Stimulated activated CD4-positive, alpha-beta T cell treated with anti-CD3 and anti-CD28 coated beads, Interleukin-15, amount 100 ng/mL, for 1 hour (primary cell): ENCODE measurements at regions not wholly inside any gene's neighbourhood (a gene's known extent, or its start where the extent isn't known, plus 50 kb on each side); places are given as distances from the start of the nearest gene placed in this dataset.

Experiments used
- DNase-seq, 2 donors: peaks; one replicate each; pipeline ENCODE4 v3.0.0-alpha.2; 2020; ENCODE audit warnings: low read depth in 1 of 2, low spot score in 1 of 2

- no peak for DNase-seq
Measured at GRCh38 chr6:6836609-6837406, 248.3 kb downstream of the LY86 start.

- DNase-seq: no peak
Measured at GRCh38 chr6:6837541-6838080, 249.1 kb downstream of the LY86 start.

- DNase-seq: no peak
Measured at GRCh38 chr6:6840831-6841291, 252.3 kb downstream of the LY86 start.

- DNase-seq: no peak
Measured at GRCh38 chr6:6841571-6841970, 253.1 kb downstream of the LY86 start.

- DNase-seq: no peak
Measured at GRCh38 chr6:6842291-6842690, 253.8 kb downstream of the LY86 start.

DNA sequence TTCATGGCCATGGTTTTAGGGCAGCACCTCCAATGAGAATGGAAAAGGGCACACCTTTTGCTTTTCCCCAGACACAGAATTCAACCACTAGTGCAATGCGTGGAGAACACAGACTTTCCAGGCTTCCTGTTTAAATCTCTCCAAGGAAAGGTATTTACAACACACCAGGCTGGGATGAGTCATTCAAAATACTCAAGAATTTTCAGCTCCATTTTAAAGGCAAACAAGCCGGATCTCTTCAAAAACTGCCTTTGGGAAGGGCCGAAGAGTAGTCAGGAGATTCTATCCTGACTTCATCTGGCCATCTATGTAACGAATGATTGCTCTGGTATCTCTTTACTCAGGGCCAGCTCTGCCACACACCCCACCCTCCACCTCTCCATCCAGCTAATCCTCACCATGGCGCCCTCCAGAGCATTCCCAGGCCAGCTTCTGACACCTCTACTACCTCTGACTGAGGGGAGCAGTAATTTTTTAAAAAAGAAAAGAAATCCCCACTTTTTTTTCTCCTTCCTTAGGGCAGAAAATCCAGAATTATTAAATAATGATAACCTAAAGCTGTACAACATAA is 254.6 kb downstream of the LY86 start:
- no peak for DNase-seq

- DNase-seq: no peak
Measured at GRCh38 chr6:6843777-6844176, 255.3 kb downstream of the LY86 start.

GRCh38 chr6:6844530-6844929 is 256.0 kb downstream of the LY86 start:
- no peak for DNase-seq

DNA sequence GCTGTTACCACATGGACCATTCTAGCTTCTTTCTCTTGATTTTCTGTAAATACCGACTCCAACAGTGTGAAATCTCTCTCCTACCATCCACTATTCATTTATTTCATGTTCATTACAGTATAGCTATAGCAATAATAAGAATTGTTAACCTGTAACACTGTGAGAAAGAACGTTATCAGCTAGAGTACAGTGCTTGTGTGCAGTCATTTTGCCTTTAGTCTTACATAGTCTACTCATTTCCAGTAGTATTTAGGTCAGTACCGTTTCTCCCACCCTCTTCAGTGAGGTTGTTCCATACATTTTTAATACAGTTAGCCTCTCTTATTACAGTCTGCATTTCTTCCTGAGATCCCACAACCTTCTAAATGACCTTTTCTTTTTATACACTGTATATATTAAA is 257.1 kb downstream of the LY86 start:
- DNase-seq: no peak

DNA sequence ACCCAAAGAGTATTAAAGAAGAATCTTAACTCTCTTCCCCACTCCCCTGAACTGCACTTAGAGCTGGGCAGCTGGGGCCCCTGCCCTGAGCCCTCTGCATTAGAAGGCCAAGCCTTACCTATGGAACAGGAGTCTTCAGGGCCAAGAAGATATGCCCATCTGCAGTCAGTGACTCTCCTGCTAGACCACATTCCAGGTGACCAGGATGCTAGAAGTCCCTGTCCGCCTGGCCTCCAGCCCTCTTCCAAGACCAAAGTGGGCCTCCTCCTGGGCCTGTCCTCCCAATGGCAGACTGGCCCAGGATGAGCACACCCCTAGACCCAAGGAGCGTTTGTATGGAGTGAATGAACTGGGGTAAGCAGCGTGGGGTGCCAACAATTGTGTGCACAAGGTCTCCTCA is 259.1 kb downstream of the LY86 start:
- DNase-seq: no peak

- no peak for DNase-seq
Measured at GRCh38 chr6:6851059-6851948, 256.5 kb upstream of the RREB1 start.

DNA sequence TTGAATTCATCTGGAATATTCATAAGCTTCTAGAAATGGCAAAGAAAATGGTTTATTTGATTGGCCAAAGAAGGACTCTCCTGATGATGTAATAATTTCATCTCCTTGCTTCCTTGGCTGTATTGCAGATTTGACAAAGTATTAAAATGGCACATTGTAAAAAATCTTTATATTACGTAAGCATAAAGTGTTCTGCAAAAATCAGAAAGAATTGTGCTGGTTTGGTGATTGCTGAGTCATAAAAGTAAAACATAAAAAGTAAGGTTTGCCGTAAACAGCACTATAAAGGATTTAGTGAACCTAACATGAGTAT is 255.9 kb upstream of the RREB1 start:
- no peak for DNase-seq

GRCh38 chr6:6856538-6857523 is 250.9 kb upstream of the RREB1 start:
- peak in 1 of 2 donors; percentile 15 for DNase-seq

DNA sequence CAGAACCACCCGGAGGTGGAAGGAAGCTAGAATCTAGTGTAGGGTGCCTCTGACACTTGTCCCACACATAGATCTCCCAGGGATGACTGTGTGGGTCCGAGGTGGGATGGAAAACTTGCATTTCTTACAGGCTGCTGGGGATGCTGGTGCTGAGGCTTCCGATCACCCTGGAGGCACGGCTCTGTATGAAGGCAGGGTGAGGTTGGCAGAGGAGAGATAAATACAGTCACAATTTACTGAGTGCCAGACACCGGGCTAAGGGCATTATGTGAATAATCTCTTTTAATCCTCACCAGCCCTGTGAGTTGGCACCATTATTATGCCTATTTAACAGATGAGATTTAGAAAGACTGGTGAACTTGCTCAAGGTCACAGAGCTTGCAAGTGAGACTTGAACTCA is 250.2 kb upstream of the RREB1 start:
- no peak for DNase-seq

- no peak for DNase-seq
Measured at GRCh38 chr6:6858533-6858982, 249.2 kb upstream of the RREB1 start.

- DNase-seq: no peak
Measured at GRCh38 chr6:6859105-6859504, 248.7 kb upstream of the RREB1 start.

- no peak for DNase-seq
Measured at GRCh38 chr6:6859722-6860121, 248.0 kb upstream of the RREB1 start.

DNA sequence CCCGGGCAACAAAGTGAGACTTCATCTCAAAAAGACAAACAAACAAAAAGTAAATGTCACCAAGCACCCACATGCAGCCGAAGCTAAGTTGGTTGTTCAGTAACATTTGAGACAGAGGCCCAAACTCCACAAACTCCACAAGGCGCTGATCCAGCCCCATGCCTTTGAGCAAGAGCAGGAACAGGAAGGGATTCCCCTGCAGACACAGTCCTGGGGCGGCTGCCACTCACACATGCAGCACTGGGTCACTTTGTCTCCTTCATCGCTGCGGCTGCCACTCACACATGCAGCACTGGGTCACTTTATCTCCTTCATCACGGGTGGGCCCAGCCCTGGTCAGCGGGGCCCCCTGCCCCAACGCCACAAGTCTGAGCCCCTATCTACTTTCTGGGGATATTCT is 246.9 kb upstream of the RREB1 start:
- no peak for DNase-seq

- DNase-seq: no peak
Measured at GRCh38 chr6:6861351-6861894, 246.3 kb upstream of the RREB1 start.

DNA sequence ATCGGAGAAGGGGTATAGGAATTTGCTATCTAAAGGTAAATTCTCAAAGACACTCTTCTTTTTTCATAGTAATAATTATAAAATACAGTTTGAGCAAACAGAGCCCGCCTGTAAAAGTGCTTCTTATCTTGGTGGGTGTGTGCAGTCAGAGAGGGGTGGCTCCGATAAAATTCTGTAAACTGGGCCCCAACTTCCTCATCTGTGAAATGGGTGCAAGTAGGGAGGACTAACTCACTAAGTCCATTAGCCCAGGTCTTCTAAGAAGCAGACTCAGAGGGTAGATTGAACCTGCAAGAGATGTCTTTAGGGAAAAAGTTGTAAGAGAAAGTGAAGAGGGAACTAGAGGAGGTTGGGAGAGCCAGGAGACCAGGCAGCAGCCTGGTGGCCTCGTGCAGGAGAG is 245.8 kb upstream of the RREB1 start:
- DNase-seq: no peak
